ENCODE measurements at regions not wholly inside any gene's neighbourhood (a gene's known extent, or its start where the extent isn't known, plus 50 kb on each side); places are given as distances from the start of the nearest gene placed in this dataset.

- TF ChIP-seq ZNF512 (tag; IDR thresholded peaks at IDR 0.05) = no peak
- no peak for TF ChIP-seq CREB1 (IDR thresholded peaks at IDR 0.05)
- no peak for TF ChIP-seq CREB1 (CRISPR knock-in tag; IDR thresholded peaks at IDR 0.05)
- TF ChIP-seq TRIM28 (IDR thresholded peaks at IDR 0.05) = no peak
- TF ChIP-seq HLTF (IDR thresholded peaks at IDR 0.05) = no peak
- TF ChIP-seq OTX1 (CRISPR knock-in tag; IDR thresholded peaks at IDR 0.05) = no peak
Measured at GRCh38 chr2:108074150-108074549, 87.8 kb downstream of the SLC5A7 start (continued).

GRCh38 chr2:108074946-108075345 lies 88.6 kb downstream of the SLC5A7 start:
- H3K4me2 ChIP-seq (ENCODE audit: insufficient read depth, low read length) = no peak overlapping the region
- TF ChIP-seq ZBTB26 (CRISPR knock-in tag; IDR thresholded peaks at IDR 0.05) (no peak), POLR3A (IDR thresholded peaks at IDR 0.05; ENCODE audit: borderline replicate concordance, extremely low read depth, insufficient read depth, insufficient read length) (no peak), COPS2 (conservative IDR thresholded peaks at IDR 0.05) (no peak), SIN3A (IDR thresholded peaks at IDR 0.05; ENCODE audit: borderline replicate concordance in 2 of 2, control insufficient read depth in 1 of 2, low read depth in 2 of 2, low read length in 2 of 2) (no peak), SRSF7 (optimal IDR thresholded peaks at IDR 0.05; ENCODE audit: low read depth, low read length) (no peak), MEIS2 (IDR thresholded peaks at IDR 0.05; ENCODE audit: partially characterized antibody) (no peak), GATA2 (CRISPR knock-in tag; IDR thresholded peaks at IDR 0.05) (no peak), SREBF1 (IDR thresholded peaks at IDR 0.05; ENCODE audit: borderline replicate concordance, low read depth, low read length) (no peak), MTA1 (IDR thresholded peaks at IDR 0.05; ENCODE audit: borderline replicate concordance) (no peak), NFATC3 (IDR thresholded peaks at IDR 0.05) (no peak), ZNF217 (CRISPR knock-in tag; IDR thresholded peaks at IDR 0.05) (no peak), MITF (IDR thresholded peaks at IDR 0.05) (no peak)
- H3K9ac ChIP-seq (ENCODE audit: insufficient read depth in 1 of 2, low read depth in 2 of 2, low read length in 2 of 2) = no peak overlapping the region
- ChIA-PET CTCF (ENCODE audit: low intra/inter-chr PET ratio) (no interaction called here), POLR2A (no interaction called here)
- H3K4me1 ChIP-seq (replicated peaks in 1 of 2; ENCODE audit: control insufficient read depth in 2 of 2, insufficient read depth in 2 of 2, low read length in 2 of 2) = no peaks in the 10 kb centered on the region
- WGBS (ENCODE audit: insufficient coverage, low coverage, missing lambda C conversion rate) = 0% methylated on average over 5 of the region's 5 CpGs
- ATAC-seq (no peak), DNase-seq (ENCODE audit: extremely low read depth in 1 of 4, low spot score in 3 of 4) (no peak), FAIRE-seq (no peak)
- no peaks in the 10 kb centered on the region for H3K9me1 ChIP-seq (ENCODE audit: control insufficient read depth, insufficient read depth, low read length)
- no peak overlapping the region for H2AFZ ChIP-seq (ENCODE audit: low read depth, low read length)
- intact Hi-C loops (cut with micrococcal nuclease) (no loop called here), in situ Hi-C loops (cut with MboI) (no loop called here)
- H3K79me2 ChIP-seq (ENCODE audit: control insufficient read depth, insufficient read depth, low read length) = no peaks in the 10 kb centered on the region
- H4K20me1 ChIP-seq (replicated peaks; ENCODE audit: control insufficient read depth, insufficient read depth, low read length) = no peaks in the 10 kb centered on the region
- no peaks in the 10 kb centered on the region for H3K36me3 ChIP-seq (ENCODE audit: control insufficient read depth, insufficient read depth, low read length)
- H3K9me3 ChIP-seq (replicated peaks; ENCODE audit: control insufficient read depth, insufficient read depth, low read depth, low read length) = no peaks in the 10 kb centered on the region
- H3K4me3 ChIP-seq = no peak overlapping the region
- BruUV-seq (replicated peaks) = no TSS peak
- no peak overlapping the region for H3K27ac ChIP-seq (ENCODE audit: extremely low read depth, low read depth, low read length)
- H3K27me3 ChIP-seq (ENCODE audit: control insufficient read depth in 2 of 2, insufficient read depth in 2 of 2, low read length in 2 of 2) = no peaks in the 10 kb centered on the region
